Neural crest cell (in vitro differentiated cells): ENCODE measurements at regions not wholly inside any gene's neighbourhood (a gene's known extent, or its start where the extent isn't known, plus 50 kb on each side); places are given as distances from the start of the nearest gene placed in this dataset.

Experiments
- DNase-seq: peaks from one replicate; pipeline ENCODE4 v3.0.0; 2021; ENCODE audit warnings: low read depth, mixed read lengths, low spot score
- H3K27ac Mint-ChIP-seq: one replicate; pipeline ENCODE4 v1.8.0; 2021; ENCODE audit warnings: mild to moderate bottlenecking, mixed read lengths; ENCODE audit not compliant: unreplicated experiment
- H3K27me3 Mint-ChIP-seq: 2 replicates; pipeline ENCODE4 v1.8.0; 2021; ENCODE audit warnings: low read depth, mild to moderate bottlenecking, mixed read lengths
- H3K36me3 Mint-ChIP-seq: 2 replicates; pipeline ENCODE4 v1.8.0; 2021; ENCODE audit warnings: low read depth, mild to moderate bottlenecking, mixed read lengths
- H3K4me1 Mint-ChIP-seq: 2 replicates; pipeline ENCODE4 v1.8.0; 2021; ENCODE audit warnings: mixed read lengths
- H3K4me3 Mint-ChIP-seq: one replicate; pipeline ENCODE4 v1.8.0; 2021; ENCODE audit warnings: mild to moderate bottlenecking, mixed read lengths
- H3K9me3 Mint-ChIP-seq: 2 replicates; pipeline ENCODE4 v1.8.0; 2021; ENCODE audit warnings: mixed read lengths
- TF ChIP-seq, protein P1 (sequence below): fragments of 200-600 bp; sonication (generic); conservative IDR thresholded peaks from 2 replicates; pipeline ENCODE4 v1.5.0; 2021; ENCODE audit warnings: antibody characterized with exemption, mild to moderate bottlenecking

DNA sequence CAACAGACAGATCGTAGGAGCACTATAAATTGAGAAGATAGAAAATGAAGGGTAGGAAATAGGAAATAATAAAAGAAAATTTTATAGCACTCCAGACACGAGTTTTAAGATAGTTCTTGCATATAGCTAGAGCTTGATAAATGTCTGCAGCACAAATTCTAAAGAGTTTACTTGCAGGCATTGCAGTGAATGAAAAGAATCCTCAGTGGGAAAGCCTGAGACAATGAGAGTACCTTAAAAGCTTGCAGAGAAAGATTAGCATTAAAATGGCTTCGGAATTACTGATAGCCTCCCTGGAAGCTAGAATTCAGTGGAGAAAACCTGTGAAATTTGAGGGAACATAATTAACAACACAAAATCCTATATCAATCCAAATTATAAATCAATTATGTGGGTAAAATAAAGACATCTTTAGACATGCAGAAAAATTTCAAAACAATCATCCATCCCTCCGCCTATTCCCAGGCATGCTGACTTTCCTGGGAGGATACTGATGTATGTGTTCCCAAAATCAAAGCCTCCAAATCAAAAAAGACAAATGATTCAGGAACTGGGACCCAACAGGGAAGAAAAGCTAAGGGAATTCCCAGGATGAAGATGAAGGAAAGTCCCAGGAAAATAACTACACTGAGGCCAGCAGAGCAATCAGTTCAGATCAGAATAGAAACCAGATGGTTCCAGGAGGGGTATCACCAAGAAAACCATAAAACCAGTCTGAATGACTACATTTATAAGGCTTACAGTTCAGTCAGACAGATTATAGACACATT lies 305.9 kb upstream of the USP25 start:
- Mint-ChIP-seq H3K36me3 (no peaks in the 10 kb centered on the region), H3K4me1 (peaks cover 56% of the 10 kb centered on the region), H3K27ac (peak overlapping the region; percentile 14), H3K4me3 (peak overlapping the region; percentile 11), H3K9me3 (peaks cover 2% of the 10 kb centered on the region), H3K27me3 (no peaks in the 10 kb centered on the region)
- TF ChIP-seq, protein P1, sequence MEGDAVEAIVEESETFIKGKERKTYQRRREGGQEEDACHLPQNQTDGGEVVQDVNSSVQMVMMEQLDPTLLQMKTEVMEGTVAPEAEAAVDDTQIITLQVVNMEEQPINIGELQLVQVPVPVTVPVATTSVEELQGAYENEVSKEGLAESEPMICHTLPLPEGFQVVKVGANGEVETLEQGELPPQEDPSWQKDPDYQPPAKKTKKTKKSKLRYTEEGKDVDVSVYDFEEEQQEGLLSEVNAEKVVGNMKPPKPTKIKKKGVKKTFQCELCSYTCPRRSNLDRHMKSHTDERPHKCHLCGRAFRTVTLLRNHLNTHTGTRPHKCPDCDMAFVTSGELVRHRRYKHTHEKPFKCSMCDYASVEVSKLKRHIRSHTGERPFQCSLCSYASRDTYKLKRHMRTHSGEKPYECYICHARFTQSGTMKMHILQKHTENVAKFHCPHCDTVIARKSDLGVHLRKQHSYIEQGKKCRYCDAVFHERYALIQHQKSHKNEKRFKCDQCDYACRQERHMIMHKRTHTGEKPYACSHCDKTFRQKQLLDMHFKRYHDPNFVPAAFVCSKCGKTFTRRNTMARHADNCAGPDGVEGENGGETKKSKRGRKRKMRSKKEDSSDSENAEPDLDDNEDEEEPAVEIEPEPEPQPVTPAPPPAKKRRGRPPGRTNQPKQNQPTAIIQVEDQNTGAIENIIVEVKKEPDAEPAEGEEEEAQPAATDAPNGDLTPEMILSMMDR, result no peak
- no peak for DNase-seq

GRCh38 chr21:15425049-15425448 lies 304.7 kb upstream of the USP25 start:
- no peaks in the 10 kb centered on the region for H3K36me3 Mint-ChIP-seq
- H3K4me1 Mint-ChIP-seq, result peaks cover 62% of the 10 kb centered on the region
- no peak for DNase-seq
- H3K27me3 Mint-ChIP-seq, result no peaks in the 10 kb centered on the region
- H3K4me3 Mint-ChIP-seq, result no peak overlapping the region
- peaks cover 2% of the 10 kb centered on the region for H3K9me3 Mint-ChIP-seq
- TF ChIP-seq, protein P1, result no peak
- H3K27ac Mint-ChIP-seq, result peak overlapping the region; percentile 4

- Mint-ChIP-seq H3K4me1 (peaks cover 56% of the 10 kb centered on the region), H3K4me3 (peak overlapping the region; percentile 10), H3K27ac (peak overlapping the region; percentile 3), H3K27me3 (no peaks in the 10 kb centered on the region), H3K36me3 (peaks cover 13% of the 10 kb centered on the region), H3K9me3 (peaks cover 11% of the 10 kb centered on the region)
- TF ChIP-seq, protein P1, result no peak
- no peak for DNase-seq
Observed at GRCh38 chr21:15430023-15430422, 299.8 kb upstream of the USP25 start.

DNA sequence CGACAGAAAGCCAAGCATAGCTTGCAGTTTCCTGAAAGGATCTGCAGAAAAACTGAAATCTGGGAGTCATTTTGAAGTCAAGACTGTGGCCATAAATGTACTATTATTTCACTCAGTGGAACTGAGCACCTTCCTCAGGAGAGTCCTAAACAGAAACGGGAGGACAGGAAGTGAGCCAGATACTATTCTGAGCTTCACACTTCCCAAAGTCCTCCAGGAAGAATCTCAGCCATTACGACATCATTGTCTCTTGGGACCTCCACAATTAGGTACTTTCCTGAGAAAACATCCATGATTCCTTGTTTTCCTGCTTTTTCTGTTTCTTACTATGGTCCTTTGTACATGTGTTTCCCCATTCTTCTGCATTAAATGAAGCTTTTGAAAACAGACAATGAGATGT lies 299.2 kb upstream of the USP25 start:
- no peak overlapping the region for H3K27ac Mint-ChIP-seq
- H3K4me1 Mint-ChIP-seq, result peaks cover 50% of the 10 kb centered on the region
- no peak for DNase-seq
- H3K36me3 Mint-ChIP-seq, result peaks cover 13% of the 10 kb centered on the region
- peaks cover 11% of the 10 kb centered on the region for H3K9me3 Mint-ChIP-seq
- H3K27me3 Mint-ChIP-seq, result no peaks in the 10 kb centered on the region
- TF ChIP-seq, protein P1, result no peak
- H3K4me3 Mint-ChIP-seq, result peak overlapping the region; percentile 10

DNA sequence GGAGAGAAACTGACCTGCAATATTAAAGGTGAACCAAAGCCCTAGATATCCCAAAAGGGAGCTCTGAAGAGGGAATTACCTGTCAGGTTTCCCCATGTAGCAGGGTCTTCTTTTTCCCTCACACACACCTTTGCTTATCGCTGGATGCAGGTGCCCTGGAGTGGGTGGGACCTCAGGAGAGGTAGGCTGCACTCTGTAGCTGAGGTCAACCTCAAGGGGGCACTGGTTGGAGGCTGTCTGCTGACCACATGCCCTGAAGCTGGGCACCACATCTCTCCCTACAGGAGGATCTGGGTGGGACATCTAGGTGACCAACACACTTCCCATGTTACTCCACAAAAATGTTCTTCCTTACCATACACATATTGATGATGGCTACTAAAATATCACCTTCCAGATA lies 298.7 kb upstream of the USP25 start:
- TF ChIP-seq, protein P1, result no peak
- DNase-seq, result no peak
- Mint-ChIP-seq H3K36me3 (peaks cover 13% of the 10 kb centered on the region), H3K4me1 (peaks cover 51% of the 10 kb centered on the region), H3K4me3 (no peak overlapping the region), H3K27me3 (no peaks in the 10 kb centered on the region), H3K9me3 (peaks cover 11% of the 10 kb centered on the region), H3K27ac (no peak overlapping the region)
